GM10248 (cell line): ENCODE measurements at regions not wholly inside any gene's neighbourhood (a gene's known extent, or its start where the extent isn't known, plus 50 kb on each side); places are given as distances from the start of the nearest gene placed in this dataset.

Experiments
- CTCF ChIA-PET: fragments of 300-600 bp; sonication (Branson Sonifier 250); formaldehyde crosslinking; extraction: SDS; loops from one replicate; lab custom pipeline; 2021; ENCODE audit warnings: antibody characterized with exemption; lab: Yijun Ruan, JAX
- POLR2A ChIA-PET: fragments of 350-650 bp; sonication (Branson Sonifier 250); formaldehyde crosslinking; extraction: SDS; loops from one replicate; lab custom pipeline; 2020; ENCODE audit warnings: antibody characterized with exemption; lab: Yijun Ruan, JAX
- DNase-seq: peaks from one replicate; pipeline ENCODE4 v3.0.0; 2012; ENCODE audit errors: extremely low spot score
- TF ChIP-seq, protein P1 (sequence below): IDR thresholded peaks from 2 replicates; pipeline ENCODE4 v1.5.1; 2012; ENCODE audit warnings: mild to moderate bottlenecking, low read depth; ENCODE audit errors: extremely low read depth, missing control alignments, control extremely low read depth

GRCh38 chr12:38977132-38977531 is 71.7 kb upstream of the CPNE8 start:
- ChIA-PET CTCF (no interaction called here), POLR2A (no interaction called here)
- TF ChIP-seq, protein P1, sequence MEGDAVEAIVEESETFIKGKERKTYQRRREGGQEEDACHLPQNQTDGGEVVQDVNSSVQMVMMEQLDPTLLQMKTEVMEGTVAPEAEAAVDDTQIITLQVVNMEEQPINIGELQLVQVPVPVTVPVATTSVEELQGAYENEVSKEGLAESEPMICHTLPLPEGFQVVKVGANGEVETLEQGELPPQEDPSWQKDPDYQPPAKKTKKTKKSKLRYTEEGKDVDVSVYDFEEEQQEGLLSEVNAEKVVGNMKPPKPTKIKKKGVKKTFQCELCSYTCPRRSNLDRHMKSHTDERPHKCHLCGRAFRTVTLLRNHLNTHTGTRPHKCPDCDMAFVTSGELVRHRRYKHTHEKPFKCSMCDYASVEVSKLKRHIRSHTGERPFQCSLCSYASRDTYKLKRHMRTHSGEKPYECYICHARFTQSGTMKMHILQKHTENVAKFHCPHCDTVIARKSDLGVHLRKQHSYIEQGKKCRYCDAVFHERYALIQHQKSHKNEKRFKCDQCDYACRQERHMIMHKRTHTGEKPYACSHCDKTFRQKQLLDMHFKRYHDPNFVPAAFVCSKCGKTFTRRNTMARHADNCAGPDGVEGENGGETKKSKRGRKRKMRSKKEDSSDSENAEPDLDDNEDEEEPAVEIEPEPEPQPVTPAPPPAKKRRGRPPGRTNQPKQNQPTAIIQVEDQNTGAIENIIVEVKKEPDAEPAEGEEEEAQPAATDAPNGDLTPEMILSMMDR, result no peak

DNA sequence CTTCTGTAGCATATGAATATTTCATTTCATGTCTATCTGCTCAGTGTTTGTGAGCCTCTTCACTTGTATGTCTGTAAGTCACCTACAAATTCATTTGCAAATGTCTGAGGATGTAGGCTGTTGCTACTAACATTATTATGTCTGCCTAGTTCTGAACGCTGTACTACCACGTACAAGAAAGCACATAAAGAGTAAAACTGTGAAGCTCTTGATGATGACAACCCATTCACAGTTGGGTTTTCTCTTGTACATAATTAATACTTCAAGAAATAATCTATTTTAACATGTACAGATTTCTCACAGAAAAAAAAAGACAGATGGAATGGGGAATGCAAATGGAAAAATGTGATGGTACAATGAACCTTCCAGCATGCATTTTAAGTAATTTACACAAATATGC is 64.3 kb upstream of the CPNE8 start:
- ChIA-PET POLR2A (no interaction called here), CTCF (no interaction called here)
- TF ChIP-seq, protein P1, result no peak
- no peak for DNase-seq

More at GRCh38 chr12:38977132-38977531, 71.7 kb upstream of the CPNE8 start:
- no peak for DNase-seq

DNA sequence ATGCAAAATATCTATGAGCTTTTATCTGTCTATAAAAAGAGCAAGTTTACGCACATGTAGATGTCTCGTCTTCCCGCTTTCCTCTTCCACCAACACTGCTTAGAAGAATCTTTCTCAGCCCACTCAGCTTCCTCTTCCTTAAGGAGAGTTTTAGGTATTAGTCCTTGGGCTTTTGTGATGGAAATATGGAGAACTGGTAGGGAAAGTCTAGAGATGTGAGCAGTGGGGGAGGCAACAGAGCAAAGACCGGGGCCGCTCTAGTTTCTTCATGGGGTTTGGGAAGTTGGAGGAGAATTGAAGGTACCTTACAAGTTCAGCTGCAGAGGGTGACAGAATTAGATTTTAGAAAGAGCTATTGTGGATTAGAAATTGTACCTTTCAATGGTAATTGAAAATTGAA is 56.3 kb upstream of the CPNE8 start:
- CTCF ChIA-PET, result interaction anchor here (1.1 kb wide), 1 partner anchor 24 kb away, joined by 3 read pairs; no protein-coding TSS in a partner anchor
- no peak for DNase-seq
- TF ChIP-seq, protein P1, result no peak
- POLR2A ChIA-PET, result no interaction called here

GRCh38 chr12:38961012-38961411 is 55.6 kb upstream of the CPNE8 start:
- CTCF ChIA-PET, result no interaction called here
- POLR2A ChIA-PET, result no interaction called here
- TF ChIP-seq, protein P1, result no peak
- no peak for DNase-seq

- POLR2A ChIA-PET, result no interaction called here
- DNase-seq, result no peak
- CTCF ChIA-PET, result no interaction called here
- TF ChIP-seq, protein P1, result no peak
These were observed 50.9 kb upstream of the CPNE8 start for GRCh38 chr12:38956337-38956736.
